ENCODE measurements at regions not wholly inside any gene's neighbourhood (a gene's known extent, or its start where the extent isn't known, plus 50 kb on each side); places are given as distances from the start of the nearest gene placed in this dataset.

GRCh38 chr7:15764010-15764409, 77.5 kb upstream of the MEOX2 start:
- TF ChIP-seq CTCF (IDR thresholded peaks at IDR 0.05) = no peak
- no peak for ATAC-seq (ENCODE audit: low FRiP score)
- DNase-seq (ENCODE audit: low spot score) = no peak

- DNase-seq (ENCODE audit: low spot score) (no peak), ATAC-seq (ENCODE audit: low FRiP score) (no peak)
- TF ChIP-seq CTCF (IDR thresholded peaks at IDR 0.05) = no peak
Observed at GRCh38 chr7:15757041-15758000, 70.8 kb upstream of the MEOX2 start.

GRCh38 chr7:15755061-15755460, 68.6 kb upstream of the MEOX2 start:
- ATAC-seq (ENCODE audit: low FRiP score) = no peak
- TF ChIP-seq CTCF (IDR thresholded peaks at IDR 0.05) = no peak
- DNase-seq (ENCODE audit: low spot score) = no peak

GRCh38 chr7:15753887-15754579, 67.5 kb upstream of the MEOX2 start:
- ATAC-seq (ENCODE audit: low FRiP score) (peak; percentile 82), DNase-seq (ENCODE audit: low spot score) (no peak)
- no peak for TF ChIP-seq CTCF (IDR thresholded peaks at IDR 0.05)

GRCh38 chr7:15752377-15752776, 65.9 kb upstream of the MEOX2 start:
- no peak for ATAC-seq (ENCODE audit: low FRiP score)
- no peak for DNase-seq (ENCODE audit: low spot score)
- TF ChIP-seq CTCF (IDR thresholded peaks at IDR 0.05) = no peak

- DNase-seq (ENCODE audit: low spot score) (no peak), ATAC-seq (ENCODE audit: low FRiP score) (peak; percentile 24)
- no peak for TF ChIP-seq CTCF (IDR thresholded peaks at IDR 0.05)
Observed at GRCh38 chr7:15751191-15751701, 64.8 kb upstream of the MEOX2 start.
